Neural cell (in vitro differentiated cells): ENCODE measurements at regions not wholly inside any gene's neighbourhood (a gene's known extent, or its start where the extent isn't known, plus 50 kb on each side); places are given as distances from the start of the nearest gene placed in this dataset.

Experiments used
- EP300 ChIP-seq: fragments of 450-650 bp; conservative IDR thresholded peaks from 2 replicates; pipeline ENCODE4 v1.6.1; 2014; ENCODE audit warnings: antibody characterized with exemption, mild to moderate bottlenecking, moderate library complexity; ENCODE audit not compliant: poor library complexity, severe bottlenecking
- EZH2 ChIP-seq: fragments of 200-600, 300-800 bp; shearing (Covaris generic), sonication (generic); IDR thresholded peaks from 2 replicates; pipeline ENCODE4 v1.6.1; 2014; ENCODE audit warnings: antibody characterized with exemption, low read length, borderline replicate concordance, mild to moderate bottlenecking; ENCODE audit not compliant: insufficient read depth, poor library complexity, severe bottlenecking
- POLR2AphosphoS5 ChIP-seq: IDR thresholded peaks from 2 replicates; pipeline ENCODE4 v1.6.1; 2012
- RAD21 ChIP-seq: fragments of 450-650 bp; conservative IDR thresholded peaks from 2 replicates; pipeline ENCODE4 v1.6.1; 2014; ENCODE audit warnings: antibody characterized with exemption, mild to moderate bottlenecking, moderate library complexity
- SMC3 ChIP-seq: fragments of 450-650 bp; conservative IDR thresholded peaks from 2 replicates; pipeline ENCODE4 v1.6.1; 2014; ENCODE audit warnings: antibody characterized with exemption, mild to moderate bottlenecking, moderate library complexity; ENCODE audit not compliant: poor library complexity
- TF ChIP-seq, protein P1 (sequence below): fragments of 450-650 bp; IDR thresholded peaks from 2 replicates; pipeline ENCODE4 v1.5.1; 2014; ENCODE audit warnings: antibody characterized with exemption, mild to moderate bottlenecking, moderate library complexity; ENCODE audit not compliant: poor library complexity, severe bottlenecking
- TF ChIP-seq, protein P2 (sequence below): IDR thresholded peaks from 2 replicates; pipeline ENCODE4 v1.6.1; 2012; ENCODE audit warnings: borderline replicate concordance

DNA sequence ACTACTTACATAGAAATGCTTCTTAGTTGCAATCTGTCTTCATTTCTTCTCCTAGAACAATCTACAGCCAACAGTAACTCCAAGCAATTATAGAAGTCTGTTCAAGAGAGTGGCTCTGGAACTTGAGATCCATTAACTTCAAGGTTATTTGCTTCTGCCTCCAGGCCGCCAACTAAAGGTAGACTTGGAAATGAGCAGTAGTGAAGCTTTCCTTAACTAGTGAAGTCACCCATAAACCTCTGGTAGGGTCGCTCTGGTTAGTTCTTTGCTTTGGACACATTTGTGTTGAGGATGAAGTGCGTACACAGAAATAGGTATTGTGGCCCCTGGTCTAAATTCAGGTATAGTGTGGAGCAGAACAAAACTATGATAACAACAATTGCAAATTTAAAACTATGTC lies 809.9 kb upstream of the RGS18 start:
- TF ChIP-seq, protein P1, sequence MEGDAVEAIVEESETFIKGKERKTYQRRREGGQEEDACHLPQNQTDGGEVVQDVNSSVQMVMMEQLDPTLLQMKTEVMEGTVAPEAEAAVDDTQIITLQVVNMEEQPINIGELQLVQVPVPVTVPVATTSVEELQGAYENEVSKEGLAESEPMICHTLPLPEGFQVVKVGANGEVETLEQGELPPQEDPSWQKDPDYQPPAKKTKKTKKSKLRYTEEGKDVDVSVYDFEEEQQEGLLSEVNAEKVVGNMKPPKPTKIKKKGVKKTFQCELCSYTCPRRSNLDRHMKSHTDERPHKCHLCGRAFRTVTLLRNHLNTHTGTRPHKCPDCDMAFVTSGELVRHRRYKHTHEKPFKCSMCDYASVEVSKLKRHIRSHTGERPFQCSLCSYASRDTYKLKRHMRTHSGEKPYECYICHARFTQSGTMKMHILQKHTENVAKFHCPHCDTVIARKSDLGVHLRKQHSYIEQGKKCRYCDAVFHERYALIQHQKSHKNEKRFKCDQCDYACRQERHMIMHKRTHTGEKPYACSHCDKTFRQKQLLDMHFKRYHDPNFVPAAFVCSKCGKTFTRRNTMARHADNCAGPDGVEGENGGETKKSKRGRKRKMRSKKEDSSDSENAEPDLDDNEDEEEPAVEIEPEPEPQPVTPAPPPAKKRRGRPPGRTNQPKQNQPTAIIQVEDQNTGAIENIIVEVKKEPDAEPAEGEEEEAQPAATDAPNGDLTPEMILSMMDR = no peak
- TF ChIP-seq, protein P2, sequence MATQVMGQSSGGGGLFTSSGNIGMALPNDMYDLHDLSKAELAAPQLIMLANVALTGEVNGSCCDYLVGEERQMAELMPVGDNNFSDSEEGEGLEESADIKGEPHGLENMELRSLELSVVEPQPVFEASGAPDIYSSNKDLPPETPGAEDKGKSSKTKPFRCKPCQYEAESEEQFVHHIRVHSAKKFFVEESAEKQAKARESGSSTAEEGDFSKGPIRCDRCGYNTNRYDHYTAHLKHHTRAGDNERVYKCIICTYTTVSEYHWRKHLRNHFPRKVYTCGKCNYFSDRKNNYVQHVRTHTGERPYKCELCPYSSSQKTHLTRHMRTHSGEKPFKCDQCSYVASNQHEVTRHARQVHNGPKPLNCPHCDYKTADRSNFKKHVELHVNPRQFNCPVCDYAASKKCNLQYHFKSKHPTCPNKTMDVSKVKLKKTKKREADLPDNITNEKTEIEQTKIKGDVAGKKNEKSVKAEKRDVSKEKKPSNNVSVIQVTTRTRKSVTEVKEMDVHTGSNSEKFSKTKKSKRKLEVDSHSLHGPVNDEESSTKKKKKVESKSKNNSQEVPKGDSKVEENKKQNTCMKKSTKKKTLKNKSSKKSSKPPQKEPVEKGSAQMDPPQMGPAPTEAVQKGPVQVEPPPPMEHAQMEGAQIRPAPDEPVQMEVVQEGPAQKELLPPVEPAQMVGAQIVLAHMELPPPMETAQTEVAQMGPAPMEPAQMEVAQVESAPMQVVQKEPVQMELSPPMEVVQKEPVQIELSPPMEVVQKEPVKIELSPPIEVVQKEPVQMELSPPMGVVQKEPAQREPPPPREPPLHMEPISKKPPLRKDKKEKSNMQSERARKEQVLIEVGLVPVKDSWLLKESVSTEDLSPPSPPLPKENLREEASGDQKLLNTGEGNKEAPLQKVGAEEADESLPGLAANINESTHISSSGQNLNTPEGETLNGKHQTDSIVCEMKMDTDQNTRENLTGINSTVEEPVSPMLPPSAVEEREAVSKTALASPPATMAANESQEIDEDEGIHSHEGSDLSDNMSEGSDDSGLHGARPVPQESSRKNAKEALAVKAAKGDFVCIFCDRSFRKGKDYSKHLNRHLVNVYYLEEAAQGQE = no peak
- TF ChIP-seq EZH2 (no peak), EP300 (no peak), RAD21 (no peak), POLR2AphosphoS5 (no peak), SMC3 (no peak)
